H7 (cell line): ENCODE measurements at regions not wholly inside any gene's neighbourhood (a gene's known extent, or its start where the extent isn't known, plus 50 kb on each side); places are given as distances from the start of the nearest gene placed in this dataset.
"Not testable (repeated sequence)": the region's sequence is repeated elsewhere in the genome, so short reads cannot be mapped to it uniquely, and the experiment has no call there.

ENCODE experiments used
- DNase-seq: peaks from one replicate; pipeline ENCODE4 v3.0.0; 2012
- H3K27me3 ChIP-seq: 2 replicates; pipeline ENCODE4 v1.6.0; 2011; ENCODE audit warnings: mild to moderate bottlenecking, low read length; ENCODE audit not compliant: control insufficient read depth, insufficient read depth
- H3K36me3 ChIP-seq: replicated peaks from 2 replicates; pipeline ENCODE4 v1.5.1; 2011; ENCODE audit warnings: low read length; ENCODE audit not compliant: control insufficient read depth, insufficient read depth
- H3K4me3 ChIP-seq: 2 replicates; pipeline ENCODE4 v1.5.1; 2011; ENCODE audit warnings: low read depth, mild to moderate bottlenecking, control low read depth, low read length, moderate library complexity; ENCODE audit not compliant: insufficient read depth

GRCh38 chr3:171983685-171984084 lies 55.7 kb upstream of the FNDC3B start:
- H3K36me3 ChIP-seq, H3K27me3 ChIP-seq, DNase-seq, H3K4me3 ChIP-seq: not testable (repeated sequence)

GRCh38 chr3:171984883-171985282 lies 54.5 kb upstream of the FNDC3B start:
- DNase-seq = no peak
- Histone ChIP-seq H3K4me3 (no peak overlapping the region), H3K27me3 (no peaks in the 10 kb centered on the region), H3K36me3 (no peaks in the 10 kb centered on the region)

- no peak for DNase-seq
- Histone ChIP-seq H3K27me3 (no peaks in the 10 kb centered on the region), H3K36me3 (no peaks in the 10 kb centered on the region), H3K4me3 (no peak overlapping the region)
Observed at GRCh38 chr3:171986176-171986575, 53.2 kb upstream of the FNDC3B start.

- Histone ChIP-seq H3K27me3 (no peaks in the 10 kb centered on the region), H3K36me3 (no peaks in the 10 kb centered on the region), H3K4me3 (no peak overlapping the region)
- DNase-seq = no peak
Observed at GRCh38 chr3:171986757-171987518, 52.4 kb upstream of the FNDC3B start.
